H1 (cell line): ENCODE measurements at regions not wholly inside any gene's neighbourhood (a gene's known extent, or its start where the extent isn't known, plus 50 kb on each side); places are given as distances from the start of the nearest gene placed in this dataset.

Experiments used
- BACH1 ChIP-seq: IDR thresholded peaks from 2 replicates; pipeline ENCODE4 v1.6.1; 2012; ENCODE audit warnings: low read length, improper control_type of control experiment
- CHD7 ChIP-seq: fragments of 300-600 bp; sonication (generic); IDR thresholded peaks from 2 replicates; pipeline ENCODE4 v1.7.1; 2012; ENCODE audit warnings: low read length, moderate library complexity, mild to moderate bottlenecking, inconsistent platforms; ENCODE audit not compliant: insufficient replicate concordance
- CTCF ChIP-seq, 3 experiments: IDR thresholded peaks; 1 replicate in 2 of 3; 2 replicates in 1 of 3; pipeline versions ENCODE4 v1.5.1 to v1.6.1; 2011; ENCODE audit warnings: low read length in 3 of 3, mild to moderate bottlenecking in 3 of 3, inconsistent platforms in 2 of 3, low read depth in 1 of 3, moderate library complexity in 1 of 3; ENCODE audit not compliant: insufficient read depth in 1 of 3; ENCODE audit errors: control extremely low read depth in 1 of 3
- EP300 ChIP-seq, 2 experiments: IDR thresholded peaks; 1 replicate in 1 of 2; 2 replicates in 1 of 2; pipeline ENCODE4 v1.6.1; 2011 to 2012; ENCODE audit warnings: low read depth in 2 of 2, low read length in 2 of 2, mild to moderate bottlenecking in 2 of 2, borderline replicate concordance in 1 of 2, inconsistent platforms in 1 of 2, moderate library complexity in 1 of 2
- EZH2 ChIP-seq: fragments of 200-600 bp; sonication (generic); IDR thresholded peaks from 2 replicates; pipeline ENCODE4 v1.7.1; 2012; ENCODE audit warnings: low read depth, mild to moderate bottlenecking, moderate library complexity, low read length, inconsistent platforms; ENCODE audit not compliant: severe bottlenecking
- HDAC2 ChIP-seq, 2 experiments: fragments of 300-600 bp in 1 of 2; sonication (generic) in 1 of 2; IDR thresholded peaks; 2 replicates each; pipeline ENCODE4 v1.6.1; 2011 to 2012; ENCODE audit warnings: low read depth in 2 of 2, low read length in 2 of 2, mild to moderate bottlenecking in 2 of 2, moderate library complexity in 2 of 2, borderline replicate concordance in 1 of 2, inconsistent platforms in 1 of 2
- POLR2A ChIP-seq, 2 experiments: IDR thresholded peaks; 1 replicate in 1 of 2; 2 replicates in 1 of 2; pipeline ENCODE4 v1.6.1; 2011; ENCODE audit warnings: low read depth in 2 of 2, low read length in 2 of 2, mild to moderate bottlenecking in 2 of 2; ENCODE audit errors: control extremely low read depth in 1 of 2
- POLR2AphosphoS5 ChIP-seq: IDR thresholded peaks from 2 replicates; pipeline ENCODE4 v1.6.1; 2011; ENCODE audit warnings: low read depth, low read length
- POU5F1 ChIP-seq: IDR thresholded peaks from 2 replicates; pipeline ENCODE4 v1.6.1; 2011; ENCODE audit warnings: low read depth, mild to moderate bottlenecking, low read length, moderate library complexity
- RAD21 ChIP-seq, 2 experiments: IDR thresholded peaks in 1 of 2; conservative IDR thresholded peaks in 1 of 2; 2 replicates each; pipeline ENCODE4 v1.6.1; 2011; ENCODE audit warnings: low read depth in 2 of 2, low read length in 2 of 2, improper control_type of control experiment in 1 of 2, inconsistent platforms in 1 of 2, mild to moderate bottlenecking in 1 of 2, moderate library complexity in 1 of 2
- RFX5 ChIP-seq: IDR thresholded peaks from 2 replicates; pipeline ENCODE4 v1.6.1; 2011; ENCODE audit warnings: low read depth, low read length, improper control_type of control experiment, borderline replicate concordance
- SIX5 ChIP-seq: IDR thresholded peaks from 2 replicates; pipeline ENCODE4 v1.6.1; 2011; ENCODE audit warnings: mild to moderate bottlenecking, low read depth, low read length
- TAF1 ChIP-seq: IDR thresholded peaks from 2 replicates; pipeline ENCODE4 v1.6.1; 2011; ENCODE audit warnings: mild to moderate bottlenecking, low read depth, low read length
- USF2 ChIP-seq: IDR thresholded peaks from 2 replicates; pipeline ENCODE4 v1.6.1; 2011; ENCODE audit warnings: low read length, improper control_type of control experiment

DNA sequence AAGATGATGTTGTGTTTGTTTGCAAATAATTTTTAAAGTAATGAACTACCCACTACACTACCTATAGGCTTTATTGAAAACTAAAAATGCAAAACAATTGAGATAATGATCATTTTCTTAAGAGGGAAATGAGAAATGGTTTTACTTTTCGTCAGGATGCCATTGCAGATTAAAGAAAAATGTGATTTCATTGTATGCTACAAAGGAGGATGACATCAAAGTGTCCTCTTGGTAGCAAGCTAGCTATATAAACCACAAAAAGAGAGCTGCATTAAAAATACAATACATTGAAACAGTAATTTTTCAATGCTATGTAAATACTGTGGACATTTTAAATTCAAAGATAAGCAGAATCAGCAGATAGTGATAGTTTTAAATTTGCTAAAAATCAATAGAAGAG, 87.5 kb upstream of the DPYD start:
- no peak for TF ChIP-seq POLR2A (IDR thresholded peaks at IDR 0.05; ENCODE audit: control extremely low read depth in 1 of 2, low read depth in 2 of 2, low read length in 2 of 2)
- no peak for TF ChIP-seq POLR2AphosphoS5
- no peak for TF ChIP-seq RAD21 (IDR thresholded peaks at IDR 0.05 in 1 of 2, conservative IDR thresholded peaks at IDR 0.05 in 1 of 2; ENCODE audit: low read depth in 2 of 2, low read length in 2 of 2)
- no peak for TF ChIP-seq BACH1
- TF ChIP-seq POU5F1 = no peak
- TF ChIP-seq CTCF (IDR thresholded peaks at IDR 0.05; ENCODE audit: control extremely low read depth in 1 of 3, insufficient read depth in 1 of 3, low read depth in 1 of 3, low read length in 3 of 3) = no peak
- TF ChIP-seq EP300 (IDR thresholded peaks at IDR 0.05; ENCODE audit: borderline replicate concordance in 1 of 2, low read depth in 2 of 2, low read length in 2 of 2) = no peak
- no peak for TF ChIP-seq HDAC2 (IDR thresholded peaks at IDR 0.05; ENCODE audit: borderline replicate concordance in 1 of 2, low read depth in 2 of 2, low read length in 2 of 2)
- TF ChIP-seq CHD7 = no peak
- TF ChIP-seq SIX5 = no peak
- TF ChIP-seq USF2 = no peak
- TF ChIP-seq EZH2 = no peak
- no peak for TF ChIP-seq TAF1
- no peak for TF ChIP-seq RFX5
